Fibroblast of skin of left quadriceps (primary cell): ENCODE measurements at regions not wholly inside any gene's neighbourhood (a gene's known extent, or its start where the extent isn't known, plus 50 kb on each side); places are given as distances from the start of the nearest gene placed in this dataset.
"Not testable (repeated sequence)": the region's sequence is repeated elsewhere in the genome, so short reads cannot be mapped to it uniquely, and the experiment has no call there.

ENCODE experiments used
- DNase-seq, 2 experiments: peaks; one replicate each; pipeline ENCODE4 v3.0.0-alpha.2; 2013; ENCODE audit warnings: low read depth in 2 of 2

DNA sequence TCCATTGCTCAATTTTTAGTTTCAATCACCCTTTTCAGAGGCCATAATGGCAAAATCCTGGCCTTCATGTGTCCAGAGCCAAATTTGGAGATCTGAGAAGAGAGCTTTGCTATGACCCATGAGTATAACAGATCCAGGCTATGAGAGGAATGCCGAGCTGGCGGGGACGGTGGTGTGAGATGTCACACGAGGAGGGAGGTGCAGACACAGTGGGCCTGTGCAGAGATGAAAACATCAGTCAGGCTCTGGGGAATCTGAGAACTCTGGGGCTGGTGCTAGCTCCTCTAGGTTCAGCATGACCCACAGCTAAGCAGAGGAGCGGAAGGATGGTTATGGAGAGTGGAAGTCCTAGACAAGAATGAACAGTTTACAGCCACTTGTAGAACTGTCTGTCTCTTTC is 398.3 kb upstream of the ATP10A start:
- no peak for DNase-seq

DNA sequence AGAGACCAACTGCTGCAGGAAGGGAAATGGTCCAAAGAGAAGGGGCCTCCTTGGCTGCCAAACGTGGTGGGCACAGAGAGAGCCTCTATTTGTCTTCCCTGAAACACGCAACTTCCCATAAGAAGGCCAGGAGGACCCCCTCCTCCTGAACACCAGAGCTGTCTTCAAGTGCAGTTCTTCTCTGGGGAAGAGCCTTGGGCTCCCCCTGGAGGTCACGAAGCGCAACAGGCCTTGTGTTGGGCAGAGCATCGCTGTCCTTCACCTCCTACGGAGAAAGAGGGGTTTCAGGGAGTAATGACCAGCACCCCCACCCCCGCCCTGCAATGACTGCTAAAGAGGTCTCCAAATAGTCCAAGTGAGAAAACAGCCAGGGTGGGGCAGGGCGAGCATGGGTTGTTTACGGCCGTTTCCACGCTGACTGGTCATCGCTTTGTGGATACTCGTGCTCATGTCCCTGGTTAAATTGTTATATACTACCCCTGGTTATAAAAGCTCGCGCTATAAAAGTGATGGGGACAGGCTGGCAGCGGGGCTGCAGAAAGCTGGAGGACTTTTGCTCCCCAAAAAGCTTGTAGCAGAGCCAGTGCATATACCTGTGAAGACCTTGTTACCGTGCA is 397.5 kb upstream of the ATP10A start:
- peak; percentile 1 to 8 for DNase-seq

DNA sequence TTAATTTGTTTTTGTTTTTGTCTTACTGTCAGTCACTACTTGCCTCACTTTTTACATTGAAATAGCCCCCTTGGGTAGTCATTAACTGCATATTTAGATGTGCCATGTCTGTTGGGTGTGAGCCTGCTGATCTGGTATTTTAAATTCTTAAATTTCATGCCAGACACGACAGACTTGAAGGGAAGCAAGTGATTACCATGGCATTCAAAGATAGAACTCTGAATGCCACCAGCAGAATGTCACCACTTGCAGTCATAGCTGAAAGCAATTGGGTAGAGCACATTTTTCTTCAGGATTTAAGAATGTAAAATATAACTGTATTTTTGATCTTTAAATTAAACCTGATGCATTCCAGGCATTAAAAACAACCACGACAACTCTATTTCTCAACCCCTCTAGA is 396.5 kb upstream of the ATP10A start:
- DNase-seq: no peak

DNA sequence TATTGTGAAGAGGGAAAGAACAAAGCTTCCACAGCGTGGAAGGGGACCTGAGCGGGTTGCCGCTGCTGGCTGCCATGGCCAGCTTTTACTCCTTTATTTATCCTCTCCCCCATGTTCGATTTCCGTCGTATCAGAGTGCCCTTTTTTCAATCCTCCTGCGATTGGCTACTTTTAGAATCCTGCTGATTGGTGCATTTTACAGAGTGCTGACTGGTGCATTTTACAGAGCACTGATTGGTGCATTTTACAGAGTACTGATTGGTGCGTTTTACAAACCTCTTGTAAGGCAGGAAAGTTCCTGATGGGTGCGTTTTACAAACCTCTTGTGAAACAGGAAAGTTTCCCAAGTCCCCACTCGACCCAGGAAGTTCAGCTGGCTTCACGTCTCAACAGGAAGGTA is 381.7 kb upstream of the ATP10A start:
- not testable (repeated sequence) for DNase-seq

DNA sequence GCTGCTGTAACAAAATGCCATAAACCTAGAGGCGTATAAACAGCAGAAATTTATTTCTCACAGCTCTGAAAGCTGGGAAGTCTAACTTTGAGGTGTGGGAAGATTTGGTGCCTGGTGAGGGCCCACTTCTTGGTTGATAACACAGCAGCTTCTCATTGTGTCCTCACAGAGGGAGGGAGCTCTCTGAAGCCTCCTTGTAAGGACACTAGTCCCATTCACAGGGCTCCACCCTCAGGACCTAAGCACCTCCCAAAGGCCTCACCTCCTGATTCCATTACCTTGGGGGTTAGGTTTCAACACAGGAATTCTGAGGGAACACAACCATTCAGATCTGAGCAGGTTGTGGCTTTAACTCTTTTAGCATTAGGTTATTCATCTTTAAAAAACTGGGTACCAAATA is 380.3 kb upstream of the ATP10A start:
- no peak for DNase-seq

DNA sequence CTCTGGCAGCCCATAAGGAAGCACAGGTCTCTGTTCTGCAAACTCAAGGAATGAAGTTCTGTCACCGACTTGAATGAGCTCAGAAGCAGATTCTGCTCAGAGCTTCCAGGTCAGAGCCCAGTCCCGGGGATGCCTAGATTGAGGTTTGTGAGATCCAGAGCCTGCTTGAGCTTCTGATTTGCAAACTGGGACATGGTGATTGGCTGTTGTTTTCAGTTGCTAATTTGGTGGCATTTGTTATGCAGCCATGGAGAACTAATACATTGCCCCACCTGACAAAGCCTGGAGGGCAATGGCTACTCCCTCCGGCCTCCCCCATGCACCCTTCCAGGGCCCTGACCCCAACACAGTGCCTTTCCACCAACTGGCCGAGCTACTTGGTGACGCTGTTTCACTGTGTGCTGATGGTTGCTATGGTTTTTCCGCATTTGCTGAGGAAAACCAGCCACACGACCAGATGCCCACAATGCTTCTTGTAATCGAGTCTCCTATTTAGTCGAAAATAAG is 379.5 kb upstream of the ATP10A start:
- DNase-seq: no peak

DNA sequence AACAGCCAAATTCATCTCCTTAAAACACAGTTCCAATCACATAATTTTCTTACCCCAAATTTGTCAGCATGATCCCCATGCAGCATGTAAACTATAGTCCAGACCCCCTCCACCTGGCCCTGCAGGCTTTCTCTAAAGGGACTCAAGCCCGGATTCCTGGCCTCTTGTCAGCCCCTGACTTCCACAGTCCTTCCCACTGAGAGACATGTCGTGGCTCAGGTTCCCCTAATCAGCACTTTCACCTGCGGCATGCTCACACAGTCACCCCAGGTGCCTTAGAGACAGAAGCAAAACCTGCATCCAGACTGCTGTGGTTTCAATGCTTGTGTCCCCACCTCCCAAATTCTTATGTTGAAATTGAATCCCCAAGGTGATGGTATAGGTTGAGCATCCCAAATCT is 372.7 kb upstream of the ATP10A start:
- no peak for DNase-seq

DNA sequence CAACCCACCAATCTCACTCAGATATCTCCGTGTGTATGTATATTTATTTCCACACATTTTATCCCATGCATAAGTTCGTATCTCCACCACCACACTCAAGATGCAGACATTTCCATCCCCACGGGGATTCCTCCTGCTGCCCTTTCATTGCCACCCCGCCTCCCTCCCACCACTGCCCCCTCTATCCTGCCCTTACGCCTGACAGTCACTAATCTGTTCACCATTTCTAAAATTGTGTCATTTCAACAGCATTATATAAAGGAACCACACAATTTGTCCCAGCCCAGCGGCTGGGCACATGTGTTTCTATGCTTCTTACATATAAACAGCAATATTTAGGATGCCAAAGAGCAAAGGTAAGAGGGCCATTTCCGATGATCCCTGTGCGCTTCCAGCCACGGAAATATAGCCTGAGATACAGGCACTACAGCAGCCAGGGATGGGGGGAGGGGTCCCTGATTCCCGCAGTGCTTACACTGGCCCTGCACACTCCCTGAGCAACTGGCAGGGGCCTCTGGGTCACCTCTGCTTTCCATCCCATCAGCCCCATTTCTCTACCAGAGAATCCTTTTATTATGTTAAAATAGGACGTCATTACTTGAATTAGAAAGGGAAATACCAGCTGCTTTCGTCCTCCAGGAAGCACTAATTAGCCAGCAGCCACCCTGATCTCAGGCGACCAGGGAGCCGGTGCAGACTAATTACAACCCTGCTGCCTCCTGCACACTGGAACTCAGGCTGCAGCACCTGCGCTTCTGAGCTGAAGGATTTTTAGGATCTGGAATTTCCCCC is 372.0 kb upstream of the ATP10A start:
- no peak for DNase-seq

DNA sequence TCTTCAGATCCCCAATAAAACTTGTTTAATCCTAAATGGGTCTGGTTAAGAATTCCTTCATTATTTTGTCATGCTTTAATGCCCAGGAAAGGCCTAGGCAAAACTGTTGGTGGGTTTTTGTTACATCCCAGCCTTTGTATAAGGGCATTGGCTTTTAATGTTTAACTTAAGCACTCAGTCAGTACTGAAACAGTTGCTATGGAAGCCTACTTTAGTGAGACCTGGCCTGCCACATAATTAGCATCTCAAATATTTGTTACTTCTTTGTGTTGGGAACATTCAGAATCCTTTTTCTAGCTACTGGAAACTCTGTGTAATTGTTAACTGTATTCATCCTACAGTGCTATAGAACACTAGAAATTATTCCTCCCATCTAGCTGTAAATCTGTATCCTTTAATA is 369.6 kb upstream of the ATP10A start:
- DNase-seq: no peak

DNA sequence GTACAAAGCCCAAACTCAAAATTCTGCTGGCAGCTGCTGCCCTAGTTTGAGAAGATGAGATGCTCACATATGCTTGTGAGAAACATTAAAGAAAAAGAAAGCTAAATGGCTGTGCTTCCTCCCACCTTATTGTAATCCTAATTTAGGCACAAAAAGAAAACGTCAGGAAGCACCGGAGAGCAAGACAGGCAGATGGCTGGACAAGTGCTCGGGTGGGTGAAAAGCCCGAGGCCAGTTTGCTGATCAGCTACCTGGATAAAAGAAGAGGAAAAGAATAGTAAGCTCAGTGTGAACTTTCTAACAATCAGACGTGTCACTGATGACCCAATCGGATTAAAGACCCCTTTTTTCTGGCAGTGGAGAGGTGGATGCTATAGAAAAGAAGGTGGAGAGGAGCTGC is 368.0 kb upstream of the ATP10A start:
- no peak for DNase-seq

DNA sequence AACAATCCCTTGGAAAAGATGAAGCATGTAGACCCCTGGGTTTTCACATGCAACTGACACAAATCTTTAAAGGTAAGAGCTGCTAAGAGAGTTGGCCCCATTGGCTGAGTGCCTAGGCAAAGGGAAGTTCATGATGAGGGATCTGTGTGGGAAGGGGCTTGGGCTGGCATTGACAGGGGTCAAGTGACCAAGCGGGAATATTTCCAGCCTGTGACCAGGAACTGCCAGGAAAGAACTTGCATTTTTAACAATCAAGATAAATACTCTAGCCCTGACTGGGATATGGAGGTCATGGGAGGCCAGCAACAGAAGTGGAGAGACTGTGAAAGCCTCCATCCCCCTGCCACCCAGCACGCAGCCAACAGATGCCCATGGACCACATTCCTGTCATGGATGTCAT is 361.1 kb upstream of the ATP10A start:
- no peak for DNase-seq

DNA sequence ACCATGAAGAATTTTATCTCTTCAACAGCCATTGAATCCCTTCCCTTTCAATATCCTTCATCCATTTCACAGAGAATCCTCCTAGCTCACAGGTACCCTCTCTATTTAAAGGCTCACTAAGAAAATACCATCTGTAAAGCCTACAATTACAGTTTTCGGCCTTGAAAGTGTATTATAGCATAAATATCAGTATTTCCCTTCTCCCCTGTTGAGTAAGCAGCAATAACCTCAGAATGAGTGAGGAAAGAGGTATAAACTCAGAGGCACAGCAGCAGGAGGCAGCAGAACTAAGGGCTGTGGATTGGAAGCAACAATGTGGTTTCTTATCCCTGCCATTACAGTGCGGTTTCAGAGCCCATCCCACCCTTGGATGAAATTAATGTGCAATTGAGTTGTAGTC is 360.6 kb upstream of the ATP10A start:
- no peak for DNase-seq

DNA sequence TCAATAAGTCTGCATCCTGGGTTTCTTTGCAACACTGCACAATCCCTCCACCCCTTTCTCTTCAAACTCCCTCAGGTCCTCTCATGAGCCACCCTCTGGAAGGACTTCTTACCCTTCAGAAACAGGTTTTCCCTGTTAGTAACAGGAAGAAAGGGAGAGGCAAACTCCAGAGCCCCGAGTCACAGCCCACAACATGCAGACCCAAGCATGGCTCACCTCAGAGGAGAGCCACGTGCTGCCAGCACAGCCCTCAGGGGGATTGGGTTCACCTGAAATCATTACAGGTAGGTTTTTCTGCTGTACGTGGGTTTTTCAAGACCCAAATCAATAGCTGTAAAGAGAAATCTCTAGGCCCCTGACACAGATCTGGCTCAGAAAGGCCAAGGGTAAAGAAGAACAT is 359.7 kb upstream of the ATP10A start:
- DNase-seq: no peak

DNA sequence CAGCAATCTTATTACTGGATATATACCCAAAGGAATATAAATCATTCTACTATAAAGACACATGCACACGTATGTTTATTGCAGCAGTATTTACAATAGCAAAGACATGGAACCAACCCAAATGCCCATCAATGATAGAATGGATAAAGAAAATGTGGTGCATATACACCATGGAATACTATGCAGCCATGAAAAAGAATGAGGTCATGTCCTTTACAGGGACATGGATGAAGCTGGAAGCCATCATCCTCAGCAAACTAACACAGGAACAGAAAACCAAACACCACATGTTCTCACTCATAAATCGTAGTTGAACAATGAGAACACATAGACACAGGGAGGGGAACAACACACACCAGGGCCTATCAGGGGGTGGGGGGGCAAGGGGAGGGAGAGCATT is 353.9 kb upstream of the ATP10A start:
- not testable (repeated sequence) for DNase-seq

DNA sequence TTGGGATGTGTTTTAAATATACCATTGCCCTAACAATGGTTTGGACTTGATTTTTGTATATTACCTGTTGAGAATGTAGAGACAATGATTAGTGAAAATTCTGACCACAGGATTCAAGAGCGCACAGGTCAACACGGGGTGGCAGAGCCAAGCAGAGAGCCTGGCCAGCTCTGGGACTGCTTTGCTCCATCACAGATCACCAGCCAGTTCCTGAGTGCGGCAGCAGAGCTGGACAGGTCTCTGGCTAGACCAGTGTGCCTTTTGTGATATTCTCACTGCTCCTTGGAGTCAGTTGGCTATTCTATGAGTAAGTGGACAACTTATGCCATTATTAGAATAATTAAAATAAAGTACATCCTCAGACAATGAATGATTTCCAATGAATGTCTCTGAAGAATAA is 351.2 kb upstream of the ATP10A start:
- no peak for DNase-seq

DNA sequence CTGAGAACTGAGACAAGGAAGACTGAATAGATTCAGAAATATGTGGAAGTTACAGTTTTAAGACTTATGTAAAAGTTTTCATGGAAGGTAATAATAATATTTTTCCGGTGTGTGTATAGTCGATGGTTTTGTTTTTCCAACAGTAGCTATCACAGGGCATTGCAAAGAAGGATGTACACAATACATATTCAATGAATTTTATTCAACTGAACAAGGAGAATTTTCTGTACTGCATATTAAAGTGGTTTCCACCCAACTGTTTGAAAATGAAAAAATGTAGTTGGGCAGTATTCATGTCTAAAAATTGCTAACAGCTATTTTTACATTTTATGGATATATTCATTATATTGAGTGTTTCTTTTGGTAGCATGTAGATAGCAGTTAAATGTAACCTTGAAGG is 350.3 kb upstream of the ATP10A start:
- no peak for DNase-seq

DNA sequence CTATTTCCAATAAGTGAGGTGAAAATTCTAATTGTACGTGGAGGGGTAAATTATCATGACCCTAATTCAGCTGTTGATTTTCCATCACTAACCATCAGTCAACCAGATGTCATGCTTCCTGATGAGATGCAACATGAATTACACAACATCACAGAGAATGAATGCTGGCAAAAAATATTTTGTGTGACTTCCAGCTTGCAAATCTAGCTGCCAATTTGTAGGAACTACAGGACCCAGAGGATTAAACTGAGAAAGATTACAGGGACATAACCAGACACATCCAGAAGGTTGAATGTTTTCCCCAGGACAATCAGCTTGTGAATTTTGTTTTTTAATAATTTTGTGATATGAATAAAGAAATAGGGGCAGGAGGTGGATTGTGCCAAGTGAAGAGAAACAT is 349.0 kb upstream of the ATP10A start:
- no peak for DNase-seq

DNA sequence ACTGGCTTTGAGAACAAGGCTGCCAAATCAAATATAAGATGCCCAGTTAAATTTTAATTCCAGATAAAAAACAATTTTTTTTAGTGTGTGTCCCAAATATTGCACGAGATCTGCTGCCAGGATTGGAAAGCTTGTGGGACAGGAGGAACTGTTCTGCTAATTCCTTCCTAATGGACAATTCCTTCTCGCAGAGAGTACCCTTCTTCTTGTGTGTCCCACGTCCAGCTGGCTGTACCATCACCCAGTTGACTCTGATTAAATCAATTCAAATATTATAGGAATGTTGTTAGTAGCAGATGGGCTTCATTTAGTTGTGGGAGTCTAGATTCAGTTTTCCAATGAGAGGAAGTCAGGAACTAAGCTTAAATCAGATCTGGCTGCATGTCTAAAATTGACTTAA is 347.9 kb upstream of the ATP10A start:
- DNase-seq: no peak

DNA sequence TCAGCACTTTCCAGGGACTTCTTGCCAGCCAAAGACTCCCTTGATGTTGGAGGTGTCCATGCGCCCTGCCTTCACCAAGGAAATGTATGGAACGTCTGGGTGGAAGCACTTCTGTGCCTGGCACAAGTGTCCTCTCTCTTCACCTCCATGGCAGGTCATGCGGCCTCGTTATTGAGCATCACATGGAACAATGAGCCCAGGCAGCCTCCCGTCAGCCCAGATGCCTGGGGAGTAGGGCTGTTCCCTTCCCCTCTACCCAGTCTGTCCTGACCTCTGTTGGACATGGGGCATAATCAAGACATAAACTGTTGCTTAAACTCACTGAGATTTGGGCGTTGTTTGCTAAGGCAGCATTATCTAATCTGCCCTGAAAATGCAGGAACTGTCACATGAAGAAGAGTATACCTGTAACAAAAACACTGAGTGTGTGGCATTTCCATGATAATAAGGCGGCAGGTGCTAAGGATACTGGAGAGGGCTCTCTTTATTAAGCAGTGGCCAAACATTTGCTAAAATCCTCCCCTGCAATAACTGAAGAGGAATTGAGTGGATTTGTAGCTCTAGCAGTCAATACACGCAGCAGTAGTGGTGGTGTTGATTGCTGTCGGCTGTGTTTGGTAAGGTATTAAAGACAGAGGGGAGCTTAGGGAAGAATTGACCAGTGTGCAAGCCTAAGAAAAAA is 338.2 kb upstream of the ATP10A start:
- no peak for DNase-seq

DNA sequence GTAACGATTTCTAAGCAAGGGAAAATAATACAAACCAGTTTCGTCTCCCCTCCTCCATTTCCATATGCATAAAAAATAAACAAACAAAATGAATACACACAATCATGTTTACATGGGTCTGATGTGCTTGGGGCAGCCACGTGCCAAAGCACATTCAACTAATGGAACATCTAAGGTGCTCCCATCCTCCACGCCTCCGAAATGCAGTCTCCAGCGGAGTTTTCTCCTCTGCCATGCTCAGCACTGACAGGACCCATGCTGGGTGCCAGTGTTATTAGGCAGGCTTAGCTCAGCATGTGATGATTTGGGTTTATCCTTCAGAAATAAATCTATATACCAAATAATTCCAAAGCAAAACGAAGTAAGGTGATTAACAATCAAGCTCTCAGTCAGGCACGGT is 337.3 kb upstream of the ATP10A start:
- DNase-seq: no peak

DNA sequence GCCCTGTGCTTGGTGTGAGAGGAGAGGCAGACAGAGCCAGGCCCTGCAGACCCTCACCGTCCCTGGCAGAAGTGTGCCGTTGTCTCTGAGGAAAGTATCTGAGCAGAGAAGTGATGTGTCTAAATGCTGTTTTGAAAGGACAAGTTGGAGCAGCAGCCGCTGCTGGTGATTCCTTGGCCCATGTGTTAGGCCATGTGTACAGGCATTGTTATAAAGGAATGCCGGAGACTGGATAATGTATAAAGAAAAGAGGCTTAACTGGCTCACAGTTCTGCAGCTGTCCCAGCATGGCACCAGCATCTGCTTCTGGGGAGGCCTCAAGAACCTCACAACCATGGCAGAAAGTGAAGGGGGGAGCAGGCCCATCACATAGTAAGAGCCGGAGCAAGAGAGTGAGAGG is 334.6 kb upstream of the ATP10A start:
- no peak for DNase-seq

DNA sequence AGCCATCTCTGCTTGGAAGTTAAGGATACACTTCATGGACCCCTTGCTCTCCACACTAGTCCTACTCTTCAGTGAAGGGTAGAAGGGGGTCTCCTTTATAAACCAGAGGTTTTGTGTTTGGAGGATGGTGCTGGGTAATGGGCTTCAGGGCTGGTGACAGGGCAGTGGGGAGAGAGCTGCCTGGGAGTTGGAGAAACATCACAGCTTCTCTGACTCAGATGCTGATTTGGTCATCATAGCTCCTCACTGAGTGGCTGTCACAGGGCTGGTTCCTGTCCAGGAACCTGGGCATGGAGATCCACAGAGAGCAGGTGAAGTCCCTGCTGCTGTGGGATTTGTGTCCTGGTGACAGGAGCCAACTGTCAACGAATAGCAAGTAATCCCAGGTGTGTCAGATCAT is 333.9 kb upstream of the ATP10A start:
- DNase-seq: no peak

DNA sequence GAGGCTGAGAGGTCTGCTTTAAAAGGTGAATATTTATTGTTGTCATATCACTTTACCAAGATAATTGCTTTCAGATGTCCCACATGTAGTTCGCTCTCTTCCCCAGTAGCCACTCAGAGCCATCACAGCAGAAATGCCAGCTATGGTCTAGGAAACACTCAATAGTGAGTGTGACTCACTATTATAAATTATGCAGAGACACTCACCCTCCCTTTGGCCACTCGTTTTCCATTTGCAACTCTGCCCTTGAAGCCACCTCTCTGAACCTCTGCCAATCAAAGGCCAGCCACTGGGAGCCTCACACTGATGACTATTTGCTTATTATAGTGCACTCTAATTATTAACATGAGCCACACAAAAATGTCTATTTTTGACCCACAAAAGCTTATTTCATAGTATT is 328.1 kb upstream of the ATP10A start:
- DNase-seq: no peak
